Suppressor macrophage treated with lipopolysaccharide for 4 hours (primary cell): ENCODE measurements at regions not wholly inside any gene's neighbourhood (a gene's known extent, or its start where the extent isn't known, plus 50 kb on each side); places are given as distances from the start of the nearest gene placed in this dataset.
"Not testable (repeated sequence)": the region's sequence is repeated elsewhere in the genome, so short reads cannot be mapped to it uniquely, and the experiment has no call there.

Source experiments
- DNase-seq: peaks from one replicate; pipeline ENCODE4 v3.0.0-alpha.2; 2020

DNA sequence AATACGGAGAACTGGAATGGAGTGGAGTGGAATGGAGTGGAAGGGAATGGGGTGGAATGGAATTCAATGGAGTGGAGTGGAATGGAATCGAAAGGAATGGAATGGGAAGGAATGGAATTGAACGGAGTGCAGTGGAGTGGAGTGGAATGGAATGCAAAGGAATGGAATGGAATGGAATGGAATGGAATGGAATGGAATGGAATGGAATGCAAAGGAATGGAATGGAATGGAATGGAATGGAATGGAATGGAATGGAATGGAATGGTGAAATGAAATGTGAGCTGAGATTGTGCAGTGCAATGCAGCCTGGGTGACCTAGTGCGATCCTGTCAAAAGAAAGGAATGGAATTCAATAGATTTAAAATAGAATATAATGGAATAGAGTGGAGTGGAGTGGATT lies 357.3 kb upstream of the WSB1 start:
- DNase-seq, result not testable (repeated sequence)

GRCh38 chr17:26937750-26938322 lies 356.1 kb upstream of the WSB1 start:
- DNase-seq, result not testable (repeated sequence)

DNA sequence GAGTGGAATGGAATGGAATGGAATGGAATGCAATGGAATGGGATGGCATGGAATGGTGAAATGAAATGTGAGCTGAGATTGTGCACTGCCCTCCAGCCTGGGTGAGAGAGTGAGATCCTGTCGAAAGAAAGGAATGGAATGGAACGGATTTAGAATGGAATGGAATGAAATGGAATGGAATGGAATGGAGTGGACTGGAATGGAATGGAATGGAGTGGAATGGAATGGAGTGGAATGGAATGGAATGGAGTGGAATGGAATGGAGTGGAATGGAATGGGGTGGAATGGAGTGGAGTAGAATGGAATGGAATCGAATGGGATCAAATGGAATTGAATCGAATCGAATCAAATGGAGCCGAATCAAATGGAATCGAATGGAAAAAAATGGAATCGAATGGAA lies 354.2 kb upstream of the WSB1 start:
- DNase-seq, result not testable (repeated sequence)

DNA sequence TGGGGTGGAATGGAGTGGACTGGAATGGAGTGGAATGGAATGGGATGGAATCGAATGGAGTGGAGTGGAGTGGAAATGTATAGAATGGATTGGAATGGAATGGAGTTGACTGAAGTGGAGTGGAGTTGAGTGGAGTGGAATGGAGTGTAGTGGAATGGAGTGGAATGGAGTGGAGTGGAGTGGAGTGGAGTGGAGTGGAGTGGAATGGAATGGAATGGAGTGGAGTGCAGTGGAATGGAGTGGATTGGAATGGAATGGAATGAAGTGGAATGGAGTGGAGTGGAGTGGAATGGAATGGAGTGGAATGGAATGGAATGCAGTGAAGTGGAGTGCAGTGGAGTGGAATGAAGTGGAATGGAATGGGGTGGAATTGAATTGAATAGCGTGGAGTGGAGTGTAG lies 353.3 kb upstream of the WSB1 start:
- DNase-seq, result not testable (repeated sequence)

DNA sequence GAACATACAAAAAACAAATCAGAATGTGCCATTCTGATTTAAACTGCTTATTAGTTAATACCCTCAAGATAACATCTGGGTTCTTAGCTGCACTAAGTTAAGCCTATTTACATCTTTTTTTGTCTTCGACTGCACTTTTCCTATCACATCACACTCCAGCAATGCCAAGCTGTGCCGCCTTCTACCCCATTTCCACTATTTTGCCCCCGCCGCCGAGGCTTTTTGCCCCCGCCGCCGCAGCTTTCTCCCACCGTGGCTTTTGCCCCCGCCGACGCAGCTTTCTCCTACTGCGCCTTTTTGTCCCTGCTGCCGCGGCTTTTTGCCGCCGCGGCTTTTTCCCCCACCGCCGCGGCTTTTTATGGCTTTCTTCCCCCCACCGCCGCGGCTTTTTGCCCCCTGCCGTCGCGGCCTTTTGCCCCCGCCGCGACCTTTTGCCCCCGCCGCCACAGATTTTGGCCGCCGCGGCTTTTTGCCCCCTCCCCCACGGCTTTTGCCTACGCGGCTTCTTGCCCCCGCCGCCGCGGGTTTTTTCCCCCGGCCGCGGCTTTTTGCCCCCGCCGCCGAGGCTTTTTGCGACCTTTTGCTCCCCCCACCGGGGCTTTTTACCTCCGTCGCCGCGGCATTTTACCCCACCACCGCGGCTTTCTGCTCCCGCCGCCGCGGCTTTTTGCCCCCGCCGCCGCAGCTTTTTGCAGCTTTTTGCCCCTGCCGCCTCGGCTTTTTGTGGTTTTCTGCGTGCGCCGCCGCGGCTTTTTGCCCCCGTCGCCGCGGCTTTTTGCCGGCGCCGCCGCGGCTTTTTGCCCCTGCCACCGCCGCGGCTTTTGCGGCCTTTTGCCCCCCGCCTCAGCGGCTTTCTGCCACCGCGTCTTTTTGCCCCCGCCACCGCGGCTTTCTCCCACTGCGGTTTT lies 331.4 kb upstream of the WSB1 start:
- DNase-seq, result no peak

DNA sequence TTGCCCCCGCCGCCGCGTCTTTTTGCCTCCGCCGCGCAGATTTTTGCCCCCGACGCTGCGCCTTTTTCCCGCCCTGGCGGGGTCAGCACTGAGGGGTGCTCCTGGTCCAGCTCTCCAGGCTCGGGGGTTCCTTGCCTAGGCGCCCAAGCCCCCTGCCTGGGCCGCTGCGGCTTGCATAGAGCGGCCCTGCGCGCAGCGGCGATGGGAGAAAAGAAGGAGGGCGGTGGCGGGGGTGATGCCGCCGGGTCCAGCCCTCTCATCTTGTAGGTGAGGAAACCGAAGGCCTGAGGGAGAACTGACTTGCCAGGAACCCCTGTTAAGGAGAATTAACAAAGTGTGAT lies 330.8 kb upstream of the WSB1 start:
- no peak for DNase-seq

DNA sequence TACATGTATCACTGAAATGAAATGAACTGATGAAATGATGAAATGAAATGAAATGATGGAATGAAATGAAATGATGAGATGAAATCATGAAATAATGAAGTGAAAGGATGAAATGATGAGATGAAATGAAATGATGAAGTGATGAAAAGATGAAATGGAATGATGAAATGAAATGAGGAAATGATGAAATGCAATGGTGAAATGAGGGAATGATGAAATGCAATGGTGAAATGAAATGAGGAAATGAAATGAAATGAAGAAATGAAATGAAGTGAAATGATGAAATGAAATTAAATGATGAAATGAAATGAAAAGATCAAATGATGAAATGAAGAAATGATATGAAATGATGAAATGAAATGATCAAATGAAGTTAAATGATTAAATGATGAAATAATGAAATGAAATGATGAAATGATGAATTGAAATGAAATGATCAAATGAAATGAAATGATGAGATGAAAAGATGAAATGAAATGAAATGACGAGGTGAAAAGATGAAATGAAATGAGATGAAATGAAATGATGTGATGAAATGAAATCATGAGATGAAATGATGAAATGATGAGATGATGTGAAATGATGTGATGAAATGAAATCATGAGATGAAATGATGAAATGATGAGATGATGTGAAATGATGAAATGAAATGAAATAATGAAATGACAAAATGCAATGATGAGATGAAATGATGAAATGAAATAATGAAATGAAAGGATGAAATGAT lies 327.9 kb upstream of the WSB1 start:
- not testable (repeated sequence) for DNase-seq

GRCh38 chr17:26966625-26967179 lies 327.2 kb upstream of the WSB1 start:
- DNase-seq, result not testable (repeated sequence)

DNA sequence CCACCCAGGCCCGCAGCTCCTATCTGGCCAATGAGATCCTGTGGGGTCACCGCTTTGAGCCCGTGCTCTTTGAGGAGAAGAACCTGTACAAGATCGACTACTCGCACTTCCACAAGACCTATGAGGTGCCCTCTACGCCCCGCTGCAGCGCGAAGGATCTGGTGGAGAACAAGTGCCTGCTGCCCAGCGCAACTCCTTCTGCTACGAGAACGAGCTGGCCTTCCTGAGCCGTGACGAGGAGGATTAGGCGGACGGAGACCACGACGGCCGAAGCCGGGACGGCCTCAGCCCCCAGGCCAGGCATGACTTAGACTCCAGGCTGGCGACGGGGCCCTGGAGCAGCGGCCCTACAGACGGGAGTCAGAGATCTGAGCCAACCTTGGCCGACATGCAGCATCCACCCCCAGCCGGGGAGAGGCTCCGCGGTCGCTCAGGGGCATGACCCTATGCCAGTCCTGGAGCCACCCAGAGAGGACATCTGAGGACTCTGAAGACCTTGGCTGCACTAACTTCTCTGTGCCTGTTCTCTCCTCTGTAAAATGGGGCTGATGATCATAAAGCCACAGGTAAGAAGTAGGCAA lies 312.0 kb upstream of the WSB1 start:
- DNase-seq, result not testable (repeated sequence)

GRCh38 chr17:26982563-26982962 lies 311.4 kb upstream of the WSB1 start:
- not testable (repeated sequence) for DNase-seq

- not testable (repeated sequence) for DNase-seq
Measured at GRCh38 chr17:26987851-26988250, 306.1 kb upstream of the WSB1 start.

DNA sequence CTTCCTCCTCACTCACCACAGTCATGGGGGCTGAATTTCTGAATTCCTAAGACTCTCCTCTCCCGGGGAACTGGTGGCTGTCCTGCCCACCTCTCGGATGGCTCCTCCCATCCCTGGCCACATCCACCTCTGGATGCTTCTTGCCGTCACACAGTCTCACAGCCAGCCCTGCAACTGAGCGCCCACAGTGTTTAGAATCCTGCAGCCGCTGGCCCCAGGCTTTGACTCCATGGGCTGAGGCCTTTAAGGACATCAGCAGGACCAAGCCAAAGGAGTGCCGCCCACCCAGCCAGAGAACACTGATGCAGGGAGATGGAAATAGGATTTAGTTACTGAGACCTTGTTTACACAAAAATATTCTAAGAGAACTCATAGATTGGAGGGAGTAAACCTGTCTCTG lies 299.3 kb upstream of the WSB1 start:
- not testable (repeated sequence) for DNase-seq

- not testable (repeated sequence) for DNase-seq
Measured at GRCh38 chr17:26996146-26996916, 297.6 kb upstream of the WSB1 start.

DNA sequence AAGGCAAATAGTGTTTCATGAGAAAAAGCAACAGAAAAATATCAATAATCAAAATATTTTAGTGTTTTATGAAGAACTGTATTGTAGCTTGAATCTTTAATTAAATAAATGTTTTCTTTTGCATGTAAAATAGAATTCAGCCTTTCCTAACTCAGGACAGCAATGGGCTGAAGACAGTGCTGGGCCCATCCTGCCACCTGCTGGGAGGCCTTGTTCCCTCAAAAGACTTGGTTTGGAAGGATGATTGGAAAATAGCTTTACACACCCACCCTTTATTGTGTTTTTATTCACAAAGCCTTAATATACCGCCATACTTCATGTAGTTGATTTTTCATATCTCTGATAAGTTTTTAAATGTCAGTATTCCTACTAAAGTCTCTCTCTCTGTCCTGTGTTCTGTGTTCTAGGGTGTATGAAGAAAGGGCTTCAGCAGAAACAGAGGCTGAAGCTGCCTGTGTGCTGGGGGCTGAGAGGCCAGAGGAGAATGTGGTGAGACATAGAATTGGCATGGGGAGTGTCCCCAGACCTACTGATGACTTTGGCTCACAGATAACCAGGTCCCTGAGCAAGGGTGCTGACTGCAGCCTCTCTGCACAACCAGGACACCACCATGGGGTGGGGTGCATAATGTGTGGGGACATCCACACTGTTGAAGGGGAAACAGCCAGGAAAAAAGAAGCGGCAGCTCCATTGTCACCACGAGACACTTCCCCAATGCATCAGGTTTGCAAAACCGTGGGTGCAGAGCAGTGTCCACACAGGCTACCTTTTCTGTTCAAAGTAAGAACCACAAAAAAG lies 286.0 kb upstream of the WSB1 start:
- not testable (repeated sequence) for DNase-seq

- DNase-seq, result no peak
Measured at GRCh38 chr17:27009087-27009486, 284.8 kb upstream of the WSB1 start.

GRCh38 chr17:27010138-27010537 lies 283.8 kb upstream of the WSB1 start:
- DNase-seq, result not testable (repeated sequence)

DNA sequence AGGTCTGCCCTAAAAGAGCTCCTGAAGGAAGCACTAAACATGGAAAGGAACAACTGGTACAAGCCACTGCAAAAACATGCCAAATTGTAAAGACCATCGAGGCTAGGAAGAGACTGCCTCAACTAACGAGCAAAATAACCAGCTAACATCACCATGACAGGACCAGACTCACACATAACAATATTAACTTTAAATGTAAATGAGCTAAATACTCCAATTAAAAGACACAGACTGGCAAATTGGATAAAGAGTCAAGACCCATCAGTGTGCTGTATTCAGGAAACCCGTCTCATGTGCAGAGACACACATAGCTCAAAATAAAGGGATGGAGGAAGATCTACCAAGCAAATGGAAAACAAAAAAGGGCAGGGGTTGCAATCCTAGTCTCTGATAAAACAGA lies 263.4 kb upstream of the WSB1 start:
- not testable (repeated sequence) for DNase-seq

DNA sequence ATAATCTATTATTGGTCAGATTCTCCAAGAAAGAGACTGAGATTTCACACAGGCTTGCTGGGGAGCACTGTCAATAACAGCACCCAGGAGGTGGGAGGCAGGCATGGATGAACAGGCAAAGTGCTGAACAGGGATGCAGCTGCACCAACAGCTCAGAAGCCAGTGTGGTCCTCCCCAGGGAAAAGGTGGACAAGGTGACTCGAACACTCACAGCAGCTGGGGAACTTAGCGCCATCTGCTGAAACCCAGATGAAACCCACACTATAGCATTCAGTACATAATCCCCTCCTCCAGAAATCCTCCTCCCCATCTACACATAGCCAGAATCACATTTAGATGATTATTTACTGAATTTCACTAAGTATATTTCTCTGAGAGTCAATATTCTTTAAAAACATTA lies 255.2 kb upstream of the WSB1 start:
- DNase-seq, result no peak

GRCh38 chr17:27045039-27045438 lies 248.9 kb upstream of the WSB1 start:
- DNase-seq, result not testable (repeated sequence)

- peak; percentile 0 for DNase-seq
Measured at GRCh38 chr17:27049104-27049784, 244.7 kb upstream of the WSB1 start.

DNA sequence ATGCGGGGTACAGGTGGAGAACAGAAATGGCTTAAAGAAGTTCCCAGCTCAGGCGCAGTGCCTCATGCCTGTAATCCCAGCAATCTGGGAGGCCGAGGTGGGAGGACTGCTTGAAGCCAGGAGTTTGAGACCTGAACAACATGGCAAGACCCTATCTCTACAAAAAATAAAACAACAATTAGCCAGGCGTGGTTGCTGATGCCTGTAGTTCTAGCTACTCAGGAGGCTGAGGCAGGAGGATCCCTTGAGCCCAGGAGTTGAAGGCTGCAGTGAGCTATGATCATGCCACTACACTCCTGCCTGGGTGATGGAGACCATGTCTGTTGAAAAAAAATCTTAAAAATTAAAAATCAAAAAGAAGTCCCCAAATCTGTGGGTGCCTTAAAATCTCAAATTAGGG lies 228.3 kb upstream of the WSB1 start:
- no peak for DNase-seq
